Muscle layer of duodenum (tissue), 2 donors: ENCODE measurements at regions not wholly inside any gene's neighbourhood (a gene's known extent, or its start where the extent isn't known, plus 50 kb on each side); places are given as distances from the start of the nearest gene placed in this dataset.

ENCODE experiments used
- H3K27ac ChIP-seq: one replicate; pipeline ENCODE4 v1.7.0; 2013; ENCODE audit warnings: mild to moderate bottlenecking, low read length
- H3K27me3 ChIP-seq: one replicate; pipeline ENCODE4 v1.7.0; 2013; ENCODE audit warnings: low read depth, mild to moderate bottlenecking, control low read depth, low read length
- H3K36me3 ChIP-seq, 2 donors: one replicate each; pipeline ENCODE4 v1.7.0; 2013; ENCODE audit warnings: low read length in 2 of 2, control low read depth in 1 of 2, mild to moderate bottlenecking in 1 of 2; ENCODE audit not compliant: insufficient read depth in 2 of 2, control insufficient read depth in 1 of 2
- H3K4me1 ChIP-seq, 2 donors: one replicate each; pipeline ENCODE4 v1.7.0; 2013; ENCODE audit warnings: low read length in 2 of 2, mild to moderate bottlenecking in 2 of 2, control low read depth in 1 of 2, moderate library complexity in 1 of 2; ENCODE audit not compliant: insufficient read depth in 2 of 2, control insufficient read depth in 1 of 2
- H3K4me3 ChIP-seq, 2 donors: one replicate each; pipeline ENCODE4 v1.7.0; 2013; ENCODE audit warnings: low read length in 2 of 2, low read depth in 1 of 2, mild to moderate bottlenecking in 1 of 2
- H3K9me3 ChIP-seq, 2 donors: one replicate each; pipeline ENCODE4 v1.7.0; 2013; ENCODE audit warnings: low read length in 2 of 2, control low read depth in 1 of 2, mild to moderate bottlenecking in 1 of 2; ENCODE audit not compliant: control insufficient read depth in 1 of 2
- donor health status: healthy.

DNA sequence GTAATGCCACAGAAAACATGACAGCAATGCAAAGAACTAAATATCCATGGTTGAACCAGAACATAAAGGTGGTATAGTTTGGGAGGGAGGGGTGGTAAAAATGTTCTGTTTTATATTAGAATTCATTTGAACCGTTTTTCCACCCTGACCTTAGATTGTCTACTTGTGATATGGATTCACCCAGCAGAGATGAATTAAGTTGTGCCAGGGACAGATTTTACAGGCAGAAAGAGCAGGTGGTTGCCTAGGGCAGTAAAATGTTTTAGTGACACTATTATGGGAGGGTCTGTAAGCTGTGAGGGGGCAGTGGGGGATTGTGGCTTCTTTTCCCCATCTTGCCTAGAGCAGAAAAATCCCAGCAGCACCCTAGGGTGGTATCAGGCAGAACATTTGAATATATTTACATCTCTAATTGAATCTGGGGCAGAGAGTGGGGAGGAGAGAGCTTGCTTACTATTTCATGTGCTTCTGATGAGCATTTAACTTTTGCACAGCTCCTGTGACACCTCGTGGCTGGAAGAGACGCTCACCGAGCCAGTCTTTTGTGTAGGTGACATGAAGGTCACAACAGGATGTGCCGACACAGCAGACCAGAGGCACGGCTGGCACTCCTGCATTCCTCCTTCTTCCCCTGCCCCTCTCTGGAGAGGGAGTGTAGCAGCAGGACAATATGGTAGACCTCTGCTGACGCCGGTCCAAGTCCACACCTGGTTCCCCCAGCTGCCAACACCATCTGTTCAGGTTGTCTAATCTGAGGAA, 452.3 kb downstream of the IRS2 start:
- H3K4me3 ChIP-seq = no peak overlapping the region
- H3K27ac ChIP-seq = no peak overlapping the region
- H3K4me1 ChIP-seq = no peaks in the 10 kb centered on the region
- no peaks in the 10 kb centered on the region for H3K36me3 ChIP-seq
- H3K9me3 ChIP-seq = no peaks in the 10 kb centered on the region
- no peaks in the 10 kb centered on the region for H3K27me3 ChIP-seq

DNA sequence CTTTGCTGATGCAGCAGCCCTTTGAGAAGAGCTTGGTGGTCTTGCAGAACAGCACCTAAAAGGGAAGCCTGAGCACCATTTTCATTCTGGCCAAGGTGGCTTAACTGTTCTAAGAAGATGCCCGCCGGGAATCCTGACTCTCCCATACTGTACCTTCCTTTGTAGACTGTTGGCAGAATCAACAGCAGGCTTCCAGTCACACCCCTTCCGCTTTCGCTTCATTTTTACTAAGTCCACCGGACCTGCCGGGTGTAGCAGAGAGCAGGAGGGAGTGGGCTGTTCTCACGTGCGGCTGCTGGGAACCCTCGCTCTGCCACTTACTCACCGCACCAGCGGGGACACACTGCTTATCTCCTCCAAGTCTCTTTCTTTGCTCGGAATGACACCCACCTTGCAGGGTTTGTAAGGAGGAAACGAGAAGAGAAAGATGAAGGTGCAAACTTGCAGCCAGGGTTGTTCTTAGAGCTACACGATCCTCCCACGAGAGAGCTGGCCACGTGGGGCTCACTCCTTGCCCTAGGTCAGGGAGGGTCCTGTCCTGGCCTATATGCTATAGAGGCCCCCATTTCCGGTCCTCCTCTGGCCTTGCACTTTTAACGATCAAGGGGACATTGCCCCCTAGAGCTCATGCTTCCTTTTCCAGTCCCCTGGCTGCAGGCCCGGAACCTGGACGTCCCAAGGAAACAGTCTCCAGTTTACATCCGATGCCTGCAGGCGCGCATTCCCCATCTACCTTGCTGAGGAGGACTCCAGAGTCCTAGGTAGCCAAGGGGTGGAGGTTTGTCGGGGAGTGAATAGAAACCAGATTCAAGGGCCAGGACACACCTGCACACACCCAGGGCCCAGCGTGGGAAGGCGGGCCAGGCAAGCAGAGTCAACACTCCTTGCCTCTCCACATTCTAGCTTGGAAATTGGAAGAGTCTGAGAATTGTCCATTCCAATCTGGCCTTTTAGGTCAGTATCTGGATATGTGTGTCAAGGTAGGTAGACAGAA, 453.6 kb downstream of the IRS2 start:
- Histone ChIP-seq H3K4me3 (no peak overlapping the region), H3K27ac (no peak overlapping the region)

DNA sequence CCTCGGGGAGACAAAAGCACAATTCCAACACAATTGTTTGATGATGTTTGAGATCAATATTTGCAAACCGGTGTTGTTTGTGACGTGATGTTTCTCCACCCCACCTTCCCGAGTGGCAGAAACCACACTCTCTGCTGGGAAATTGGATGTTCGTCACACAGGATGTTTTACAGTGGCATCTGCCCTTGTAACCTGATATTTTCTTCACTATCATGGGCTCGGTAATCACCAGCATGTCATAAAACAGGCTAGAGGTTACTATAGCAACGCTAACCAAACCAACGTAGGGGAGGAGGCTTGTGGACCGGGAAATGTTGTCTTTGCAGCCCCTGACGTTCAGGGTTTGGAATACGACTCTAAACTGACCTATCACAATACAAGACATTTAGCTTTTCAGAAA, 454.5 kb downstream of the IRS2 start:
- no peak overlapping the region for H3K4me3 ChIP-seq

More for the DNA sequence above, 453.6 kb downstream of the IRS2 start:
- no peaks in the 10 kb centered on the region for H3K27me3 ChIP-seq
- no peaks in the 10 kb centered on the region for H3K9me3 ChIP-seq
- no peaks in the 10 kb centered on the region for H3K4me1 ChIP-seq
- no peaks in the 10 kb centered on the region for H3K36me3 ChIP-seq

DNA sequence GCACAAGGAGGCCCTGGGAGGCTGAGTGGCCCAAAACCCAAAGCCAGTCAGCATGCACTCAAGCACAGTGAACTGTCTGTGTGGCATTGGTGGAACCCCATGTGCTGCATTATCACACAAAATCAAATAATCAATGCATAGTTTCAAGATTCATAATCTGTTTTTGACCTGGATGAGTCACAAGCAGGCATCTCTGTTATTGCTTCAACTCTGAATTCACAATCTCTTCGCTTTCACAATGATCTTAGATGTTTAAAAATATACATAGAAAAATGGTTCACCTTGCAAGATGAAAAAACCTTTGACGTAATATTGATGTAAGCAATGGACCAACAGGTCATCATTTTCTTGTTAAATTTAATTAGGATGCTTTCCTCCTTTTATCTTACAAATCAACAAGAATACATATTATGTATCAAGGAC, 455.4 kb downstream of the IRS2 start:
- Histone ChIP-seq H3K27me3 (no peaks in the 10 kb centered on the region), H3K36me3 (no peaks in the 10 kb centered on the region), H3K27ac (no peak overlapping the region), H3K4me3 (no peak overlapping the region), H3K4me1 (no peaks in the 10 kb centered on the region), H3K9me3 (no peaks in the 10 kb centered on the region)

More for the DNA sequence above, 454.5 kb downstream of the IRS2 start:
- no peak overlapping the region for H3K27ac ChIP-seq
- no peaks in the 10 kb centered on the region for H3K36me3 ChIP-seq
- H3K27me3 ChIP-seq = no peaks in the 10 kb centered on the region
- H3K4me1 ChIP-seq = no peaks in the 10 kb centered on the region
- H3K9me3 ChIP-seq = no peaks in the 10 kb centered on the region

DNA sequence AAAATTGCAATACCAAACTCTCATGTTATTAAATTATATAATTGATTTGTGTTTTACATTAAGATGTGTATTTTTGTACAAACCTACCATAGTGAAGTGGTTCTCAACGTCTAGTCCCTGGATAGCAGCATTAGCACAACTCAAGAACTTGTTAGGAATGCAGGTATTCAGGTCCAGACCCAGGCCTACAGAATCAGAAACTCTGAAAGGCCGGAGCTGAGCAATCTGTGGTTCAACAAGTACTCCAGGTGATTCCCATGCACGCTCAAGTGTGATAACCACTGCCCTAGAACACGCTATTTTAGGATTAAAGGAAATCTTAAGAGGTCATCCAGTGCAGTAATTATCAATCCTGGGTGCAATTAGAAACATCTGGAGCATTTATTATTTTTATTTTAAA, 456.3 kb downstream of the IRS2 start:
- Histone ChIP-seq H3K9me3 (no peaks in the 10 kb centered on the region), H3K36me3 (no peaks in the 10 kb centered on the region), H3K4me3 (no peak overlapping the region), H3K27ac (no peak overlapping the region), H3K27me3 (no peaks in the 10 kb centered on the region), H3K4me1 (no peaks in the 10 kb centered on the region)

DNA sequence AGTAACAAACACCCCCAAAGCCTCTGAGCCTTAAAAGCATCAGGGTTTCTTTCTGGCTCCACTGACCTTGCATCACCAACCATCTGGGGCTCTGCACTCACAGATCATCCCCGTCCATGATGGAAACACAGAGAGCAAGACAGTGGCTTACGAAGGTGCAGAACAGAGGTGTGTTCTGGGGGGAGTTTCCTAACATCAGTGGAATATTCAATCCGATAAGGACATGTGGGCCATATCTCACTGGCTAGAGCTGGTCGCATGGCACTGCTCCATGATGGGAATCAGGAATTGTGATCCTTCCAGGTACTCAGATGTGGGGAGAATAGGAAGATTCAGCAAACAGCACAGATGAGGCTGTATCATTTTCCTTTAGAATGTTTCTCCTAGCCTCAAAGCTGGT, 457.2 kb downstream of the IRS2 start:
- Histone ChIP-seq H3K27me3 (no peaks in the 10 kb centered on the region), H3K27ac (no peak overlapping the region), H3K4me1 (no peaks in the 10 kb centered on the region), H3K4me3 (no peak overlapping the region), H3K36me3 (no peaks in the 10 kb centered on the region), H3K9me3 (no peaks in the 10 kb centered on the region)

DNA sequence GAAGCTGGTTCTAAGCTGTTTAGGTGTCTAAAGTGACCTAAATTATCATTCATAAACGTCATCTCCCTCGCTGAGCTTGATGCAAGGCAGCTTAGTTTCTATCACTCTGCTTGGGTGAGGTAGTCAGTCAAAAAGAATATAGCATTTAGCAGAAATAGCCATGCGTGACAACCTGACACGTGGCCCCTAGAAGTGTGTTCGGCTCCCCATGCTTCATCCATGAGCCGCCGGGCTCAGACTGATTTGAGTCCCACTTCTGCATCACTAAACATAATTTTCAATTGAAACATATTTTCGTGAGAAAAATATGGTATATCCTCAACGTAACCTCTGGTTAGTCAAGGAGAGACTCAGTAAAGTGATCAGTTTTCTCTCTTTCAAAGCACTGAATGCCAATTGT, 459.8 kb downstream of the IRS2 start:
- H3K27me3 ChIP-seq = no peaks in the 10 kb centered on the region
- H3K4me3 ChIP-seq = no peak overlapping the region
- no peaks in the 10 kb centered on the region for H3K4me1 ChIP-seq
- no peak overlapping the region for H3K27ac ChIP-seq
- H3K9me3 ChIP-seq = no peaks in the 10 kb centered on the region
- H3K36me3 ChIP-seq = no peaks in the 10 kb centered on the region

DNA sequence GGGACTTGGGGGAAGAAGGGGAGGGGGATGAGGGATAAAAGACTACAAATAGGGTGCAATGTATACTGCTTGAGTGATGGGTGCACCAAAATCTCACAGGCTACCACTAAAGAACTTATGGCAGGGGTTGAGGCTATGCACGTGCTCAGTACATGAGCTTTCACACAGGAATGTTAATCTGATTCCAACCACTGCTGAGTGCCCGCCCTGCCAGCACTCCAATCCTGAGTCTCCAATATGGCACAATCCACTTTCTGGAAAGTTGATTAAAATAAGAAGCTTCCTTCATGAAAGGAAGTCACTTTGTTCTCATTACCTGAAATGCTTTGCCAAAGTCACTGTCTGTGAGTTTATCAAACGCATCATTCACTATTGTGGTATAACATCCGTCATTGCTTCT, 463.0 kb downstream of the IRS2 start:
- Histone ChIP-seq H3K4me3 (no peak overlapping the region), H3K27me3 (no peaks in the 10 kb centered on the region), H3K9me3 (no peaks in the 10 kb centered on the region), H3K36me3 (no peaks in the 10 kb centered on the region), H3K27ac (no peak overlapping the region), H3K4me1 (no peaks in the 10 kb centered on the region)

DNA sequence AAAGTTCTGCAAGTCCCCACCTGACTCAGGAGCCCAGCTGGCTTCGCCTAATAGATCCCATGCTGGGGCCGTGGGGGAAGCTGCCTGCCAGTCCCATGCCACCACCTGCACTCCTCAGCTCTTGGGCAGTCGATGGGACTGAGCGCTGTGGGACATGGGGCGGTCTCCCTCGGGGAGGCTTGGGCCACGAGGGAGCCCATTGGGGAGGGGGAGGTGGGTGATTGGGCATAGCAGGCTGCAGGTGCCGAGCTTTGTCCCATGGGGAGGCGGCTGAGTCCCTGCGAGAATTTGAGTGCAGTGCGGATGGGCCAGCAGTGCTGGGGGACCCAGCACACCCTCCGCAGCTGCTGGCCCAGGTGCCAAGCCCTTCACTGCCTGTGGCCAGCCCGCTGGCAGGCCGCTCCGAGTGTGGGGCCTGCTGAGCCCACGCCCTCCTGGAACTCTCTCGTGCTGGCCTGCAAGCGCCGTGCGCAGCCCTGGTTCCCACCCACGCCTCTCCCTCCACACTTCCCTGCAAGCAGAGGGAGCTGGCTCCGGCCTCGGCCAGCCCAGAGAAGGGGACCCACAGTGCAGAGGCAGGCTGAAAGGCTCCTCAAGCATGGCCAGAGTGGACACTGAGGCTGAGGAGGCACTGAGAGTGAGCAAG, 467.3 kb downstream of the IRS2 start:
- Histone ChIP-seq H3K9me3 (peaks cover 0 to 2% of the 10 kb centered on the region in 2 donors), H3K27ac (no peak overlapping the region), H3K4me1 (no peaks in the 10 kb centered on the region), H3K4me3 (no peak overlapping the region), H3K36me3 (no peaks in the 10 kb centered on the region), H3K27me3 (no peaks in the 10 kb centered on the region)

DNA sequence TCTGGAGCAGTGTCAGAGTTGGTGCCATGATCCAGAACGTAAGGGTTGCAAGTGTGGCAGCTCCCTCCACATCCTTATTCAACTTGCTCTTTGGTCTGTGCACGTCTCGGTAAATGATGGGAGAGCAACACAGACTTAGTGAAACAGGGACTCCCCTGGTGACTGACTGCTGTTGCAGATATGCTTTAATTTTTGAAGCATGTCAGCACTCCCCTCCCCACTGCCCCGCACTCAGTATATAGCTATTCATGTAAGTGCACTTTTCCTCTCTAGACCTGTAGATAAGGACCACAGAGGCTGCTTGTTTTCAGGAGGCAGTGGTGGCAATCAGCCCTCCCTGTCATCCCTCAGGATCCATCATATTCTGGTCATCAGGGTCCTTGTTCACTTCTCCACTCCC, 470.9 kb downstream of the IRS2 start:
- Histone ChIP-seq H3K9me3 (peaks cover 0 to 2% of the 10 kb centered on the region in 2 donors), H3K27me3 (no peaks in the 10 kb centered on the region), H3K36me3 (no peaks in the 10 kb centered on the region), H3K27ac (no peak overlapping the region), H3K4me1 (no peaks in the 10 kb centered on the region), H3K4me3 (no peak overlapping the region)

DNA sequence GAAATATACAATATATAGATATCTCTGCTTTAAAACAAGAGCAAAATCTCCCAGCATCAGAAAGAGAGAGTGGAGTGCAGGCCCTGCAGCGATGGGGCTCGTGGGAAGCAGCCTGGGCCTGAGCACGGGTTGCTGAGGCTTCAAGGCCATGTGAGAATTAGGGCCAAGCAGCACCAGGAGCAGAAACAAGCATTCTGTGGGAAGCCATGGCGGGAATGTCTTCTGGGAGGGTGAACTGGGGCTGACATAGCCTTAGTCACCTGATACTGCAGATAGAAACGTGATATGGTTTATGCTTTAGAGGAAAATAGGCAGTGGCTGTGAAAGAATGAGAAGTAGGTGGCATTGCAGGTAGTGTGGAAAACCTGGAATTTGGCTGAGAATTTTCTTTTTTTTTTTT, 472.3 kb downstream of the IRS2 start:
- Histone ChIP-seq H3K27me3 (no peaks in the 10 kb centered on the region), H3K4me3 (no peak overlapping the region), H3K36me3 (no peaks in the 10 kb centered on the region), H3K4me1 (no peaks in the 10 kb centered on the region), H3K9me3 (peaks cover 0 to 2% of the 10 kb centered on the region in 2 donors), H3K27ac (no peak overlapping the region)
